Lower leg skin (tissue), 4 donors: ENCODE measurements at regions not wholly inside any gene's neighbourhood (a gene's known extent, or its start where the extent isn't known, plus 50 kb on each side); places are given as distances from the start of the nearest gene placed in this dataset.

Experiments
- DNase-seq, 2 donors: peaks; one replicate each; pipeline ENCODE4 v3.0.0-alpha.2; 2019; ENCODE audit warnings: low spot score in 2 of 2
- H3K4me3 ChIP-seq: fragments of 200-600 bp; sonication (generic); 2 replicates; pipeline ENCODE4 v1.5.1; 2017; ENCODE audit warnings: mild to moderate bottlenecking, low read depth; ENCODE audit not compliant: poor library complexity, severe bottlenecking
- POLR2A ChIP-seq, 2 donors: fragments of 450-650 bp; IDR thresholded peaks; one replicate each; pipeline ENCODE4 v1.6.1; 2016 to 2017; ENCODE audit warnings: antibody characterized with exemption in 2 of 2, mild to moderate bottlenecking in 1 of 2, moderate library complexity in 1 of 2
- WGBS, 2 donors: methylation state at CpG; one replicate each; pipeline ENCODE4 v1.1.5; 2018; 5-methylcytosine and 5-hydroxymethylcytosine counted together
- intact Hi-C: fragments of 100-400 bp; cut with DNase I; formaldehyde crosslinking; loops from one replicate; pipeline ENCODE4 v1.15.0; 2023; ENCODE audit warnings: low total_unique reads
- TF ChIP-seq, protein P1 (sequence below), 3 donors: fragments of 450-650 bp; IDR thresholded peaks; one replicate each; pipeline ENCODE4 v1.5.1; 2016; ENCODE audit warnings: antibody characterized with exemption in 3 of 3, mild to moderate bottlenecking in 3 of 3, moderate library complexity in 2 of 3

DNA sequence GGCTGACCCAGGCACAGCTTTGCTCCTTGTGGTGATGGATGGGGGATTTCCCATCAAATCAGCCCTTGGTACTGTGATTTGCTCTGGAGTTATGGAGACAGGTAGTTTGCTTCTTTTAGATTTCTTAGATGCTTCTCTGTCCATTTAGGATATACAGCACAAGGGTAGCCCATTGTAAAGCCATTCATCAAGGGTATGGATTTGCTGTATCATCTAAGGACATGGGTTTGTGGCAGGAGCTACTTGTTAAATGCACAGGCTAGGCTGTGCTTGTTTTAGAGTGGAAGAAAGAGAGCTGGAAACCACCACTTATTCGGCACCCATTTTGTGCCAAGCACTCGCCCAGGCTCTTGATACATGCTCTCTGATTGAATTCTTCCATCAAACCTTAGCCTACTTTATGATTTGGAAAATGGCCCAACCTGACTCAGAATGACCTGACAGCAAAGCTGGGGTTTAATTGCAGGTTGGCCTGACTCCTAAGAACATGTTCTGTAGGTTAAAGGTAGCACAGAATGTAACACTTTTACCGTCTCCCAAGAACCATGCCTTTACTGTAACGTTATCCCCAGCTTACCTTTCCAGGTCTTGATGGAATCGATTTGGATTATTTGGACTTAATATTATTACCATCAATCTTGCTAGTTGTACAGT lies 168.0 kb downstream of the SNX10 start:
- TF ChIP-seq POLR2A (IDR thresholded peaks at IDR 0.05), result no peak
- TF ChIP-seq, protein P1, sequence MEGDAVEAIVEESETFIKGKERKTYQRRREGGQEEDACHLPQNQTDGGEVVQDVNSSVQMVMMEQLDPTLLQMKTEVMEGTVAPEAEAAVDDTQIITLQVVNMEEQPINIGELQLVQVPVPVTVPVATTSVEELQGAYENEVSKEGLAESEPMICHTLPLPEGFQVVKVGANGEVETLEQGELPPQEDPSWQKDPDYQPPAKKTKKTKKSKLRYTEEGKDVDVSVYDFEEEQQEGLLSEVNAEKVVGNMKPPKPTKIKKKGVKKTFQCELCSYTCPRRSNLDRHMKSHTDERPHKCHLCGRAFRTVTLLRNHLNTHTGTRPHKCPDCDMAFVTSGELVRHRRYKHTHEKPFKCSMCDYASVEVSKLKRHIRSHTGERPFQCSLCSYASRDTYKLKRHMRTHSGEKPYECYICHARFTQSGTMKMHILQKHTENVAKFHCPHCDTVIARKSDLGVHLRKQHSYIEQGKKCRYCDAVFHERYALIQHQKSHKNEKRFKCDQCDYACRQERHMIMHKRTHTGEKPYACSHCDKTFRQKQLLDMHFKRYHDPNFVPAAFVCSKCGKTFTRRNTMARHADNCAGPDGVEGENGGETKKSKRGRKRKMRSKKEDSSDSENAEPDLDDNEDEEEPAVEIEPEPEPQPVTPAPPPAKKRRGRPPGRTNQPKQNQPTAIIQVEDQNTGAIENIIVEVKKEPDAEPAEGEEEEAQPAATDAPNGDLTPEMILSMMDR (IDR thresholded peaks at IDR 0.05), result no peak
- intact Hi-C loops, result no loop called here
- no peak for DNase-seq
- WGBS, 2 donors, result 69 to 73% methylated on average over 5 of the region's 5 CpGs
- H3K4me3 ChIP-seq, result no peak overlapping the region

DNA sequence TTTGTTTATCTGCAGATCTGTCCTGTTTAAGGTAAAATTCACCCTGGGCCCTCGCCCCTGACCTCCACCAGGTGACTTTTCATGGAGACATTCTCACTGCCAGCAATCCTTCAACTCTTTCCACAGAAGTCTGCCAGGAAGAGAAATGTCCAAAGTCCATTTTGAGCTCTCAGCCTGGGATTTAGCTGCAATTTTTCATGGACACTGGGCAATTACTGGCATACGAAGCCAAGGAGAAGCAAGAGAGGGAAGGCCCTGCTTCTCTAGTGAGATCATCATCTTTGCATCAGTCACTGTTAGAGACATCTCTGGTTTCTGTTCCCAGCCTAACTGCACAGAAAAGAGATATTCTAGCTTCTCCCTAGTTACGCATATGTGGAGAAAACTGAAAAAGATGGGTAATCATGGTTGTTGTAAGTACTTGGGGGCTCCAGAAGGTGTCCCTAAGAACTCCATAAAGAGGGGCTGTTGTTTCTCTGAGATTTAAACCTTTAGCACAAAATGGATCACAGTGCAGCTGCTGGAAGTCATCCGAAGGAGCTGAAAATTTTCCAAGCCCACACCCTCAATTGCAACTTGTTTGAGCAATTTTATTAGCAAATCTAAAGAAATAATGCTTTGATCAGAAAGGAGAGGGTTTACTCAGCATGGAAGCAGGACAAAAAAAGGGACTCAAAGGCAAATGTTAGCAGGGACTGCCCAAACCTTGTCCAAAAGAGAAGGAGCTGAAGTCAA lies 168.9 kb downstream of the SNX10 start:
- no peak overlapping the region for H3K4me3 ChIP-seq
- WGBS, 2 donors, result 69 to 74% methylated on average over 4 of the region's 4 CpGs
- intact Hi-C loops, result no loop called here
- no peak for DNase-seq
- TF ChIP-seq, protein P1 (IDR thresholded peaks at IDR 0.05), result no peak
- TF ChIP-seq POLR2A (IDR thresholded peaks at IDR 0.05), result no peak

- DNase-seq, result no peak
- no peak for TF ChIP-seq POLR2A (IDR thresholded peaks at IDR 0.05)
- TF ChIP-seq, protein P1 (IDR thresholded peaks at IDR 0.05), result no peak
- no peak overlapping the region for H3K4me3 ChIP-seq
- intact Hi-C loops, result no loop called here
- 92% methylated on average over 7 of the region's 7 CpGs for WGBS, 2 donors
Observed at GRCh38 chr7:26461518-26461917, 169.9 kb downstream of the SNX10 start.

- TF ChIP-seq, protein P1 (IDR thresholded peaks at IDR 0.05), result no peak
- TF ChIP-seq POLR2A (IDR thresholded peaks at IDR 0.05), result no peak
- 86 to 87% methylated on average over 6 of the region's 6 CpGs for WGBS, 2 donors
- H3K4me3 ChIP-seq, result no peak overlapping the region
- intact Hi-C loops, result no loop called here
- DNase-seq, result no peak
Observed at GRCh38 chr7:26466007-26466406, 174.3 kb downstream of the SNX10 start.

DNA sequence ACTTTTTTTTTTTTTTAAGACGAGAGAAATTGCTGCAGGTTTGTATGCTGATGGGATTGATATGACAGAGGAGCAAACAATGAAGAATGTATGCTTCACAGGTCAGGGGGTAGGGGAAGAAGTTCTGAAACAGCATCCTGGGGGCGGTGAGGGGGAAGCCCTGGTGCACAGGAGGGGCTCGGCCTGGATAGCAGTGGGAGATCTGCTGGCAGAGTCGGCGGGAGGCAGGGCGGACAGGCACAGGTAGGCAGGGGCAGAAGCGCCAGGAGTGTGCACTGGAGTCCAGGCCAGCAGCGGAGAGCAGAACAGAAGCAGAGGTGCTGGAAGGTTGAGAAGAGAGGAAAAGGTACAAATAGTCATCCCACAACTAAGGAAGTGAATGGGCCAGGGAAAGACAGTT lies 175.4 kb downstream of the SNX10 start:
- no peak for DNase-seq
- TF ChIP-seq, protein P1 (IDR thresholded peaks at IDR 0.05), result no peak
- no peak for TF ChIP-seq POLR2A (IDR thresholded peaks at IDR 0.05)
- intact Hi-C loops, result no loop called here
- WGBS, 2 donors, result 90 to 93% methylated on average over 8 of the region's 8 CpGs
- no peak overlapping the region for H3K4me3 ChIP-seq
